Peyer's patch (tissue), 4 donors: ENCODE measurements at regions not wholly inside any gene's neighbourhood (a gene's known extent, or its start where the extent isn't known, plus 50 kb on each side); places are given as distances from the start of the nearest gene placed in this dataset.
"Not testable (repeated sequence)": the region's sequence is repeated elsewhere in the genome, so short reads cannot be mapped to it uniquely, and the experiment has no call there.

ENCODE experiments used
- DNase-seq, 3 donors: peaks; one replicate each; pipeline ENCODE4 v3.0.0-alpha.2; 2017 to 2019
- H3K27ac ChIP-seq, 4 donors: fragments of 200-600 bp; sonication (generic); one replicate each; pipeline ENCODE4 v1.5.1; 2016 to 2019
- H3K27me3 ChIP-seq, 2 donors: fragments of 200-600 bp; sonication (generic); one replicate each; pipeline ENCODE4 v1.5.1; 2019
- H3K36me3 ChIP-seq, 3 donors: fragments of 200-600 bp; sonication (generic); one replicate each; pipeline ENCODE4 v1.5.1; 2016 to 2019
- H3K4me1 ChIP-seq, 4 donors: fragments of 200-600 bp; sonication (generic); one replicate each; pipeline ENCODE4 v1.5.1; 2016 to 2019
- H3K4me3 ChIP-seq, 4 donors: fragments of 200-600 bp; sonication (generic); 1 replicate in 3 of 4; 2 replicates in 1 of 4; pipeline ENCODE4 v1.5.1; 2016 to 2019; ENCODE audit warnings: mild to moderate bottlenecking in 1 of 4
- H3K9me3 ChIP-seq, 4 donors: fragments of 200-600 bp; sonication (generic); one replicate each; pipeline ENCODE4 v1.5.1; 2016 to 2019; ENCODE audit warnings: mild to moderate bottlenecking in 1 of 4
- POLR2A ChIP-seq, 2 donors: fragments of 450-650 bp; IDR thresholded peaks; one replicate each; pipeline ENCODE4 v1.5.1; 2017; ENCODE audit warnings: antibody characterized with exemption in 2 of 2, mild to moderate bottlenecking in 2 of 2, moderate library complexity in 2 of 2
- TF ChIP-seq, protein P1 (sequence below), 6 experiments: fragments of 450-650 bp in 4 of 6; fragments of 200-600 bp in 2 of 6; sonication (generic) in 1 of 6; IDR thresholded peaks; one replicate each; pipeline ENCODE4 v1.5.1; 2017 to 2019; ENCODE audit warnings: antibody characterized with exemption in 6 of 6, mild to moderate bottlenecking in 3 of 6, moderate library complexity in 1 of 6

DNA sequence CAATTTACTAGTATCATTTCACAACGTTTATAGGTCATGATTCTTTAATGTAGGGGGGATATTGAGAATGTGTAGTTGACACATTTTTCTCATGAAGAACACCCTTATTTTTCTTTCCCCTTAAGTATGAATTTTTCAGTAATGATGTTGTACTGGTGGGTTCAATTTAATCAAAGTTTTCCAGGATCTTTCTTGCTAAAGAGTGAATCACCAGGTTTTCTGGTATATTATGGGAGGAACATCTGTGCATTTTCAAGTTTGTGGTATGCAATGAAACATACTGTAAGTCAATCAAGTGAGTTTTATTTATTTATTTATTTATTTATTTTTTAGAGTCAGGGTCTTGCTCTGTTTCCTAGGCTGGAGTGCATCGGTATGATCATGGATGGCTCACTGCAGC lies 221.2 kb upstream of the PTGFR start:
- Histone ChIP-seq H3K36me3 (no peaks in the 10 kb centered on the region), H3K27ac (no peak overlapping the region), H3K4me1 (no peaks in the 10 kb centered on the region), H3K9me3 (no peaks in the 10 kb centered on the region), H3K4me3 (no peak overlapping the region), H3K27me3 (no peaks in the 10 kb centered on the region)
- no peak for DNase-seq
- no peak for TF ChIP-seq POLR2A (IDR thresholded peaks at IDR 0.05)
- TF ChIP-seq, protein P1, sequence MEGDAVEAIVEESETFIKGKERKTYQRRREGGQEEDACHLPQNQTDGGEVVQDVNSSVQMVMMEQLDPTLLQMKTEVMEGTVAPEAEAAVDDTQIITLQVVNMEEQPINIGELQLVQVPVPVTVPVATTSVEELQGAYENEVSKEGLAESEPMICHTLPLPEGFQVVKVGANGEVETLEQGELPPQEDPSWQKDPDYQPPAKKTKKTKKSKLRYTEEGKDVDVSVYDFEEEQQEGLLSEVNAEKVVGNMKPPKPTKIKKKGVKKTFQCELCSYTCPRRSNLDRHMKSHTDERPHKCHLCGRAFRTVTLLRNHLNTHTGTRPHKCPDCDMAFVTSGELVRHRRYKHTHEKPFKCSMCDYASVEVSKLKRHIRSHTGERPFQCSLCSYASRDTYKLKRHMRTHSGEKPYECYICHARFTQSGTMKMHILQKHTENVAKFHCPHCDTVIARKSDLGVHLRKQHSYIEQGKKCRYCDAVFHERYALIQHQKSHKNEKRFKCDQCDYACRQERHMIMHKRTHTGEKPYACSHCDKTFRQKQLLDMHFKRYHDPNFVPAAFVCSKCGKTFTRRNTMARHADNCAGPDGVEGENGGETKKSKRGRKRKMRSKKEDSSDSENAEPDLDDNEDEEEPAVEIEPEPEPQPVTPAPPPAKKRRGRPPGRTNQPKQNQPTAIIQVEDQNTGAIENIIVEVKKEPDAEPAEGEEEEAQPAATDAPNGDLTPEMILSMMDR (IDR thresholded peaks at IDR 0.05), result no peak

DNA sequence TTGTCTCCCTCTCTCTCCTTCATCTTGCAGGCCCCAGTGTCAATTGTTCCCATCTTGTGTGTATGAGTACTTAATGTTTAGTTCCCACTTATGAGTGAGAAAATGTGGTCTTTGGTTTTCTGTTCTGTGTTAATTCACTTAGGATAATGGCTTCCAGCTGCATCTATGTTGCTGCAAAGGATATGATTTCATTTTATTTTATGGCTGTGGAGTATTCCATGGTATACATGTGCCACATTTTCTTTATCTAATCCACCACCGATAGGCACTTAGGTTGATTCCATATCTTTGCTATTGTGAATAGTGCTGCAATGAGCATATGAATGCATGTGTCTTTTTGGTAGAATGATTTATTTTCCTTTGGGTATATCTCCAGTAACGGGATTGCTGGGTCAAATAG lies 219.4 kb upstream of the PTGFR start:
- not testable (repeated sequence) for DNase-seq, H3K4me3 ChIP-seq

DNA sequence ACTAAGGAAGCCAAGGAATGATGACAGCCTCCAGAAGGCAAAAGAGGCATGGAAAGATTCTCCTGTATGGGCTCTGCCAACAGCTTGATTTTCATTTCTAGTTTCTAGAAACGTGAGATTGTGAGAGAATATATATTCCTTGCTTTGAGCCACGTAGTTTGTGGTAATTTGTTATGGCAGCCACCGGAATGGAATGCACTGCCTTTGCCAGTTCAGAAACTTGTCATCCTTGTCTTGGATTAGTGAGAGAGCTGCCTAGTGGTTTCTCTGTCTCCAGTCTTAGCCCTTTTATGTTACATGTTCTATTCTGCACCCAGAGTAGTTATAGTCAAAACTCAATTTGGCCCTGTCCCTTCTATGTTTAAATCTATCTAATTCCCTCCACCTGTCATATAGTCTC lies 216.0 kb upstream of the PTGFR start:
- H3K27ac ChIP-seq, result no peak overlapping the region
- no peaks in the 10 kb centered on the region for H3K27me3 ChIP-seq
- H3K9me3 ChIP-seq, result no peaks in the 10 kb centered on the region
- DNase-seq, result no peak
- TF ChIP-seq, protein P1 (IDR thresholded peaks at IDR 0.05), result no peak
- no peaks in the 10 kb centered on the region for H3K4me1 ChIP-seq
- H3K4me3 ChIP-seq, result no peak overlapping the region
- no peaks in the 10 kb centered on the region for H3K36me3 ChIP-seq

More for the DNA sequence above, 219.4 kb upstream of the PTGFR start:
- not testable (repeated sequence) for H3K4me1 ChIP-seq, H3K36me3 ChIP-seq, H3K27me3 ChIP-seq, H3K9me3 ChIP-seq, H3K27ac ChIP-seq

DNA sequence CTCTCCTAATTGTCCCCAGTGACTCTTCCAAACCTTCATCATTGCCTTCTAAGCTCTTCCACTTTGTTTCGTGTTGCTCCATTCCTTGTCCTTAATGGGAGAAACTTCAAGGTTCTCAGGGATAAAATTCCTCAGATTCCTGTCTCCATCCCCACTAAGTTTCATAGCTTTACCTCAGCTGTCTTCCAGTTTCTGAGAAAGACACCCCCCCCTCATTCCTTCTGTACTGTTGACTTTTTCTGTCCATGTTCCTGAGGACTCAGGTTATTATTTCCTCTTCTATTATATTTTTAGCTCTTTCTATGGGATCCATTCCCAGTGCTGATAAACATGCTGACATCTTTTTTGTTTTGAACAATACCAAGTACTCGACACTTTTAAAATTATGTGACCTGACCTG lies 215.3 kb upstream of the PTGFR start:
- no peak overlapping the region for H3K27ac ChIP-seq
- H3K27me3 ChIP-seq, result no peaks in the 10 kb centered on the region
- H3K4me3 ChIP-seq, result no peak overlapping the region
- no peaks in the 10 kb centered on the region for H3K4me1 ChIP-seq
- no peak for DNase-seq
- no peaks in the 10 kb centered on the region for H3K9me3 ChIP-seq
- TF ChIP-seq, protein P1 (IDR thresholded peaks at IDR 0.05), result no peak
- no peak for TF ChIP-seq POLR2A (IDR thresholded peaks at IDR 0.05)
- no peaks in the 10 kb centered on the region for H3K36me3 ChIP-seq

DNA sequence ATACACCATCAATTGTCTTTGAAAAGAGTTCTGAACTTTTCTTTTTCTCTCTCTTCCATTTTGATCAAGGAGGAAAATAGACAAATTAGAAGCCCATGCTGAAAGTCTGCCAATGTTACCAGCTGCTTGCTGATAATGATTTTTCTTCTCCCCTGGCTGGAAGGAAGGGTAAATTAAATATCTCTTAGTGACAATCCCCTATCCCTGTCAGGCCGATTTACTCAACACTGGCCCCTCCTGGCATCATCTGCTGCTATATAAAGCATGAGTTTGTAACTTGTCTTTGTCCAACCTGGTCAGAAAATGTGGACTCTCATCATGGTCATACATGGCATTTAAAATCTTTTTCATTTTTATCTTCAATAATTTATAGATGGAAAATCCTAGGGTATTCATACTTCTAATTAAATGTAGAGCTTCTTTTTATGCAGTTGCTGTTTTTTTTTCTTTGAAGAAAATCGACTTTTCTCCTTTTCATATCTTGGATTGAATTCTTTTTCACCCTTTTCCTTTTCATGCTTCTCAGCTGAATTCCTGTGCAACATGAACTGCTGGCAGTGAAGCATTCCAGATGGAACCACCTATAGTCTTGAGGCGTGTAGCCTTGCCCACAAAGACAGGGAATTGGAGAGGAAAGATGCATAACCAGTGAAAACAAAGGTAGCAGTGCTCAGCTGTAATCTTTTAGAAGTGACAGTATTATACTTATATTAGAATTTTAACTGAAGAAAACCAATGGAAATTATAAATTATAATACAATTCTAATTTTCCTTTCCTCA lies 214.7 kb upstream of the PTGFR start:
- no peak for TF ChIP-seq POLR2A (IDR thresholded peaks at IDR 0.05)
- TF ChIP-seq, protein P1 (IDR thresholded peaks at IDR 0.05), result no peak
- Histone ChIP-seq H3K4me1 (no peaks in the 10 kb centered on the region), H3K9me3 (no peaks in the 10 kb centered on the region), H3K4me3 (no peak overlapping the region), H3K27me3 (no peaks in the 10 kb centered on the region), H3K27ac (no peak overlapping the region), H3K36me3 (no peaks in the 10 kb centered on the region)
- no peak for DNase-seq

DNA sequence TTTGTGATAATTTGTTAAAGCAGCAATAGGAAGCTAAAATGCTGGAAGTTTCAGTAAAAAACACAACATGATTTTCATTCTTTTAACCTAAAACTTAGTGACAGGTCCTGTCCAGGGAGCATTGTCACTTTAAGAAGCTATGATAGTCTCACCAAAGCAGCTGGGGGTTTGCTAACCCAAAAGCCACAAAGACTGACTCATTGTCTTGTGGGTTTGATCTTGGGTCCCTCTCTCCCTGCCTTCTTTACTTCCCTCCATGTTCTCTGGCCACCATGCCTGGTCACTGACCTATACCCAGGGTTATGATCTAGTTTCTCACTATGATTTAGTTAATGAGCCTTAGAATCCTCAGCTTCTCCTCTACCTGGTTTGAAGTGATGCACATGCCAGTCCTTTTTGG lies 213.5 kb upstream of the PTGFR start:
- H3K4me3 ChIP-seq, result no peak overlapping the region
- H3K4me1 ChIP-seq, result no peaks in the 10 kb centered on the region
- DNase-seq, result no peak
- no peaks in the 10 kb centered on the region for H3K9me3 ChIP-seq
- no peaks in the 10 kb centered on the region for H3K36me3 ChIP-seq
- no peaks in the 10 kb centered on the region for H3K27me3 ChIP-seq
- TF ChIP-seq POLR2A (IDR thresholded peaks at IDR 0.05), result no peak
- TF ChIP-seq, protein P1 (IDR thresholded peaks at IDR 0.05), result no peak
- H3K27ac ChIP-seq, result no peak overlapping the region
